ENCODE measurements at regions not wholly inside any gene's neighbourhood (a gene's known extent, or its start where the extent isn't known, plus 50 kb on each side); places are given as distances from the start of the nearest gene placed in this dataset.
"Not testable (repeated sequence)": the region's sequence is repeated elsewhere in the genome, so short reads cannot be mapped to it uniquely, and the experiment has no call there.

- Histone ChIP-seq H3K9me3 (ENCODE audit: control insufficient read depth, insufficient read depth, low read depth, low read length) (no peaks in the 10 kb centered on the region), H3K36me3 (ENCODE audit: control insufficient read depth in 2 of 2, insufficient read depth in 1 of 2, low read length in 2 of 2) (no peaks in the 10 kb centered on the region), H3K27ac (ENCODE audit: extremely low read depth, low read depth, low read length) (no peak overlapping the region), H3K4me1 (ENCODE audit: control insufficient read depth, insufficient read depth, low read length) (no peaks in the 10 kb centered on the region), H3K4me3 (ENCODE audit: low read depth, low read length) (no peak overlapping the region)
- ChIA-PET CTCF (no interaction called here), POLR2A (no interaction called here)
- TF ChIP-seq ZNF658 (tag by site-specific recombination; IDR thresholded peaks at IDR 0.05) (no peak), ZNF426 (tag by site-specific recombination; IDR thresholded peaks at IDR 0.05) (no peak), ZNF132 (tag by site-specific recombination; IDR thresholded peaks at IDR 0.05; ENCODE audit: borderline replicate concordance) (no peak), ZNF792 (tag by site-specific recombination; IDR thresholded peaks at IDR 0.05) (no peak), GFI1B (tag by site-specific recombination; IDR thresholded peaks at IDR 0.05) (no peak), TCF7L2 (IDR thresholded peaks at IDR 0.05; ENCODE audit: borderline replicate concordance, low read depth, low read length) (no peak), ZNF211 (tag by site-specific recombination; IDR thresholded peaks at IDR 0.05; ENCODE audit: low read depth) (no peak), ZNF19 (tag by site-specific recombination; IDR thresholded peaks at IDR 0.05; ENCODE audit: low read depth) (no peak), ZNF423 (tag by site-specific recombination; IDR thresholded peaks at IDR 0.05) (no peak), ZNF16 (tag by site-specific recombination; IDR thresholded peaks at IDR 0.05; ENCODE audit: low read depth) (no peak), SCRT1 (tag by site-specific recombination; IDR thresholded peaks at IDR 0.05; ENCODE audit: borderline replicate concordance) (no peak), ZNF121 (tag by site-specific recombination; IDR thresholded peaks at IDR 0.05) (no peak), ZBTB20 (tag by site-specific recombination; IDR thresholded peaks at IDR 0.05) (no peak), ZNF544 (tag by site-specific recombination; IDR thresholded peaks at IDR 0.05) (no peak), ATF2 (tag by site-specific recombination; IDR thresholded peaks at IDR 0.05; ENCODE audit: low read depth) (no peak), ZNF530 (tag by site-specific recombination; IDR thresholded peaks at IDR 0.05; ENCODE audit: low read depth) (no peak), SP7 (tag by site-specific recombination; IDR thresholded peaks at IDR 0.05) (no peak), MEIS1 (CRISPR knock-in tag; IDR thresholded peaks at IDR 0.05; ENCODE audit: borderline replicate concordance) (no peak)
These were observed 480.8 kb downstream of the SPATA31A7 start for GRCh38 chr9:61670616-61671015.

GRCh38 chr9:61671276-61671973, 481.6 kb downstream of the SPATA31A7 start:
- TF ChIP-seq ZFP41 (tag by site-specific recombination; IDR thresholded peaks at IDR 0.05; ENCODE audit: borderline replicate concordance) (no peak), ELK4 (IDR thresholded peaks at IDR 0.05; ENCODE audit: borderline replicate concordance, low read depth, low read length) (no peak), KLF1 (tag by site-specific recombination; IDR thresholded peaks at IDR 0.05) (no peak)
- Histone ChIP-seq H3K9me3 (ENCODE audit: control insufficient read depth, insufficient read depth, low read depth, low read length) (no peaks in the 10 kb centered on the region), H3K36me3 (ENCODE audit: control insufficient read depth in 2 of 2, insufficient read depth in 1 of 2, low read length in 2 of 2) (no peaks in the 10 kb centered on the region), H3K4me3 (ENCODE audit: low read depth, low read length) (no peak overlapping the region), H3K4me1 (ENCODE audit: control insufficient read depth, insufficient read depth, low read length) (no peaks in the 10 kb centered on the region), H3K27ac (ENCODE audit: extremely low read depth, low read depth, low read length) (no peak overlapping the region)
- POLR2A ChIA-PET: no interaction called here
- CTCF ChIA-PET: no interaction called here

- POLR2A ChIA-PET; H3K4me3 ChIP-seq (ENCODE audit: low read depth, low read length); H3K27ac ChIP-seq (ENCODE audit: extremely low read depth, low read depth, low read length); H3K4me1 ChIP-seq (ENCODE audit: control insufficient read depth, insufficient read depth, low read length); H3K36me3 ChIP-seq (ENCODE audit: control insufficient read depth in 2 of 2, insufficient read depth in 1 of 2, low read length in 2 of 2); CTCF ChIA-PET; H3K9me3 ChIP-seq (ENCODE audit: control insufficient read depth, insufficient read depth, low read depth, low read length): not testable (repeated sequence)
These were observed 482.3 kb downstream of the SPATA31A7 start for GRCh38 chr9:61672107-61672541.

- H3K4me1 ChIP-seq (ENCODE audit: control insufficient read depth, insufficient read depth, low read length); H3K27ac ChIP-seq (ENCODE audit: extremely low read depth, low read depth, low read length); H3K9me3 ChIP-seq (ENCODE audit: control insufficient read depth, insufficient read depth, low read depth, low read length); CTCF ChIA-PET; H3K4me3 ChIP-seq (ENCODE audit: low read depth, low read length); H3K36me3 ChIP-seq (ENCODE audit: control insufficient read depth in 2 of 2, insufficient read depth in 1 of 2, low read length in 2 of 2); POLR2A ChIA-PET: not testable (repeated sequence)
These were observed 482.9 kb downstream of the SPATA31A7 start for GRCh38 chr9:61672645-61673167.

Measured in HEK293 (cell line).